Endodermal cell (in vitro differentiated cells): ENCODE measurements at regions not wholly inside any gene's neighbourhood (a gene's known extent, or its start where the extent isn't known, plus 50 kb on each side); places are given as distances from the start of the nearest gene placed in this dataset.

Source experiments
- DNase-seq: peaks from one replicate; pipeline ENCODE4 v3.0.0-alpha.2; 2017
- H3K27ac ChIP-seq: 2 replicates; pipeline ENCODE4 v1.5.1; 2013; ENCODE audit warnings: mild to moderate bottlenecking, low read depth, low read length, moderate library complexity
- H3K27me3 ChIP-seq: 2 replicates; pipeline ENCODE4 v1.6.1; 2013; ENCODE audit warnings: mild to moderate bottlenecking, low read length, moderate library complexity; ENCODE audit not compliant: insufficient read depth, control insufficient read depth, poor library complexity, severe bottlenecking
- H3K36me3 ChIP-seq: 2 replicates; pipeline ENCODE4 v1.7.0; 2013; ENCODE audit warnings: mild to moderate bottlenecking, low read length, moderate library complexity; ENCODE audit not compliant: control insufficient read depth, insufficient read depth
- H3K4me1 ChIP-seq: one replicate; pipeline ENCODE4 v1.7.0; 2013; ENCODE audit warnings: low read length; ENCODE audit not compliant: control insufficient read depth, insufficient read depth
- H3K4me3 ChIP-seq: 2 replicates; pipeline ENCODE4 v1.5.1; 2013; ENCODE audit warnings: mild to moderate bottlenecking, low read length, moderate library complexity
- H3K9ac ChIP-seq: 2 replicates; pipeline ENCODE4 v1.6.1; 2013; ENCODE audit warnings: mild to moderate bottlenecking, low read length, moderate library complexity; ENCODE audit not compliant: poor library complexity, severe bottlenecking; ENCODE audit errors: extremely low read depth
- H3K9me3 ChIP-seq: 2 replicates; pipeline ENCODE4 v1.6.1; 2013; ENCODE audit warnings: mild to moderate bottlenecking, low read length, moderate library complexity; ENCODE audit not compliant: control insufficient read depth
- H3K27ac Mint-ChIP-seq: 2 replicates; pipeline ENCODE4 v1.8.0; 2020; ENCODE audit warnings: mixed read lengths
- H3K27me3 Mint-ChIP-seq: 2 replicates; pipeline ENCODE4 v1.8.0; 2021; ENCODE audit warnings: mild to moderate bottlenecking, mixed read lengths; ENCODE audit not compliant: insufficient read depth
- H3K36me3 Mint-ChIP-seq: 2 replicates; pipeline ENCODE4 v1.8.0; 2020; ENCODE audit warnings: low read depth, mixed read lengths
- H3K4me1 Mint-ChIP-seq: 2 replicates; pipeline ENCODE4 v1.8.0; 2020; ENCODE audit warnings: mixed read lengths
- H3K4me3 Mint-ChIP-seq: 2 replicates; pipeline ENCODE4 v1.8.0; 2020; ENCODE audit warnings: mild to moderate bottlenecking, moderate library complexity, mixed read lengths
- H3K9me3 Mint-ChIP-seq: 2 replicates; pipeline ENCODE4 v1.8.0; 2020; ENCODE audit warnings: mild to moderate bottlenecking, mixed read lengths
- CTCF ChIP-seq: fragments of 200-600 bp; sonication (generic); conservative IDR thresholded peaks from 2 replicates; pipeline ENCODE4 v1.5.0; 2021; ENCODE audit warnings: antibody characterized with exemption, mild to moderate bottlenecking
- WGBS, 2 experiments: methylation state at CpG; one replicate each; pipeline versions ENCODE4 v1.1.5 to v1.1.7; 2013; ENCODE audit warnings: missing lambda C conversion rate in 2 of 2, mixed read lengths in 1 of 2; ENCODE audit not compliant: insufficient coverage in 1 of 2, insufficient read length in 1 of 2; 5-methylcytosine and 5-hydroxymethylcytosine counted together

GRCh38 chrX:16491461-16491860 is 158.5 kb upstream of the S100G start:
- no peaks in the 10 kb centered on the region for H3K27me3 Mint-ChIP-seq
- WGBS, 2 experiments, result no CpG with 5 or more reads among the region's 1 CpG
- H3K4me3 Mint-ChIP-seq, result no peak overlapping the region
- peaks cover 5% of the 10 kb centered on the region for H3K9me3 Mint-ChIP-seq
- H3K4me1 Mint-ChIP-seq, result peaks cover 18% of the 10 kb centered on the region
- Histone ChIP-seq H3K9ac (no peak overlapping the region), H3K9me3 (no peaks in the 10 kb centered on the region), H3K4me1 (no peaks in the 10 kb centered on the region), H3K4me3 (no peak overlapping the region), H3K27ac (peak overlapping the region; percentile 47), H3K36me3 (no peaks in the 10 kb centered on the region), H3K27me3 (no peaks in the 10 kb centered on the region)
- peaks cover 57% of the 10 kb centered on the region for H3K36me3 Mint-ChIP-seq
- TF ChIP-seq CTCF, result no peak
- no peak overlapping the region for H3K27ac Mint-ChIP-seq
- DNase-seq, result no peak

- H3K9me3 ChIP-seq, result no peaks in the 10 kb centered on the region
- no peak overlapping the region for H3K9ac ChIP-seq
- H3K36me3 ChIP-seq, result no peaks in the 10 kb centered on the region
- no peak for DNase-seq
- peaks cover 54% of the 10 kb centered on the region for H3K36me3 Mint-ChIP-seq
- H3K4me3 ChIP-seq, result no peak overlapping the region
- WGBS, 2 experiments, result 90% methylated on average over 3 of the region's 3 CpGs; no CpG with 5 or more reads in 1 of the 2 experiments
- H3K27ac ChIP-seq, result no peak overlapping the region
- peaks cover 11% of the 10 kb centered on the region for H3K4me1 Mint-ChIP-seq
- H3K27me3 Mint-ChIP-seq, result no peaks in the 10 kb centered on the region
- peaks cover 29% of the 10 kb centered on the region for H3K9me3 Mint-ChIP-seq
- no peaks in the 10 kb centered on the region for H3K27me3 ChIP-seq
- H3K27ac Mint-ChIP-seq, result no peak overlapping the region
- no peak overlapping the region for H3K4me3 Mint-ChIP-seq
- no peaks in the 10 kb centered on the region for H3K4me1 ChIP-seq
- TF ChIP-seq CTCF, result no peak
Observed at GRCh38 chrX:16496175-16496574, 153.8 kb upstream of the S100G start.

GRCh38 chrX:16511796-16512776 is 137.9 kb upstream of the S100G start:
- no peak overlapping the region for H3K4me3 ChIP-seq
- H3K9me3 Mint-ChIP-seq, result peaks cover 9% of the 10 kb centered on the region
- DNase-seq, result peak; percentile 53
- TF ChIP-seq CTCF, result no peak
- no peaks in the 10 kb centered on the region for H3K9me3 ChIP-seq
- H3K27me3 Mint-ChIP-seq, result no peaks in the 10 kb centered on the region
- no peak overlapping the region for H3K27ac ChIP-seq
- H3K4me1 ChIP-seq, result no peaks in the 10 kb centered on the region
- H3K27ac Mint-ChIP-seq, result peak overlapping the region; percentile 53
- WGBS, 2 experiments, result 81 to 87% methylated on average over 4 to 10 of the region's 11 CpGs
- H3K4me1 Mint-ChIP-seq, result peaks cover 39% of the 10 kb centered on the region
- H3K27me3 ChIP-seq, result no peaks in the 10 kb centered on the region
- peaks cover 45% of the 10 kb centered on the region for H3K36me3 Mint-ChIP-seq
- peak overlapping the region; percentile 49 for H3K4me3 Mint-ChIP-seq
- no peaks in the 10 kb centered on the region for H3K36me3 ChIP-seq
- no peak overlapping the region for H3K9ac ChIP-seq
